ENCODE measurements at regions not wholly inside any gene's neighbourhood (a gene's known extent, or its start where the extent isn't known, plus 50 kb on each side); places are given as distances from the start of the nearest gene placed in this dataset.

DNA sequence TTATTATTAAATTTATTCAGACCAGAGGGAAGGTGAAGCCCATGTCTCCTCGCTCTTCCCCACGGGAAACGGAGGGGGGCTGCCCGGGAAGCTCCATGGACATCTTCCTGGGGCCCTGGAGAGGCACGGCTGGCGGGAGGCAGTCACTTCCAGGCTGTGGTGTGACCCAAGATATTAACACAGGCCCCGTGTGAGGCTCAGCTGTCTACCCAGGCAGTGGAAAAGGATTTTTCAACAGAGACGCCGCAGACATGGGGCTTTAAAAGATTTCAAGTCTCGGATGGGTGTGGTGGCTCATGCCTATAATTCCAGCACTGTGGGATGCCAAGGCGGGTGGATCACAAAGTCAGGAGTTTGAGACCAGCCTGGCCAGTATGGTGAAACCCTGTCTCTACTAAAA lies 117.9 kb downstream of the ERMARD start:
- Mint-ChIP-seq H3K4me1 (no peaks in the 10 kb centered on the region), H3K27me3 (ENCODE audit: low read depth) (peaks cover 11% of the 10 kb centered on the region), H3K4me3 (no peak overlapping the region), H3K9me3 (peaks cover 6% of the 10 kb centered on the region), H3K36me3 (no peaks in the 10 kb centered on the region), H3K27ac (no peak overlapping the region)
- TF ChIP-seq, protein P1, sequence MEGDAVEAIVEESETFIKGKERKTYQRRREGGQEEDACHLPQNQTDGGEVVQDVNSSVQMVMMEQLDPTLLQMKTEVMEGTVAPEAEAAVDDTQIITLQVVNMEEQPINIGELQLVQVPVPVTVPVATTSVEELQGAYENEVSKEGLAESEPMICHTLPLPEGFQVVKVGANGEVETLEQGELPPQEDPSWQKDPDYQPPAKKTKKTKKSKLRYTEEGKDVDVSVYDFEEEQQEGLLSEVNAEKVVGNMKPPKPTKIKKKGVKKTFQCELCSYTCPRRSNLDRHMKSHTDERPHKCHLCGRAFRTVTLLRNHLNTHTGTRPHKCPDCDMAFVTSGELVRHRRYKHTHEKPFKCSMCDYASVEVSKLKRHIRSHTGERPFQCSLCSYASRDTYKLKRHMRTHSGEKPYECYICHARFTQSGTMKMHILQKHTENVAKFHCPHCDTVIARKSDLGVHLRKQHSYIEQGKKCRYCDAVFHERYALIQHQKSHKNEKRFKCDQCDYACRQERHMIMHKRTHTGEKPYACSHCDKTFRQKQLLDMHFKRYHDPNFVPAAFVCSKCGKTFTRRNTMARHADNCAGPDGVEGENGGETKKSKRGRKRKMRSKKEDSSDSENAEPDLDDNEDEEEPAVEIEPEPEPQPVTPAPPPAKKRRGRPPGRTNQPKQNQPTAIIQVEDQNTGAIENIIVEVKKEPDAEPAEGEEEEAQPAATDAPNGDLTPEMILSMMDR (IDR thresholded peaks at IDR 0.05; ENCODE audit: unreplicated experiment): no peak
- DNase-seq (ENCODE audit: low spot score in 2 of 2, unreplicated experiment in 2 of 2): no peak

DNA sequence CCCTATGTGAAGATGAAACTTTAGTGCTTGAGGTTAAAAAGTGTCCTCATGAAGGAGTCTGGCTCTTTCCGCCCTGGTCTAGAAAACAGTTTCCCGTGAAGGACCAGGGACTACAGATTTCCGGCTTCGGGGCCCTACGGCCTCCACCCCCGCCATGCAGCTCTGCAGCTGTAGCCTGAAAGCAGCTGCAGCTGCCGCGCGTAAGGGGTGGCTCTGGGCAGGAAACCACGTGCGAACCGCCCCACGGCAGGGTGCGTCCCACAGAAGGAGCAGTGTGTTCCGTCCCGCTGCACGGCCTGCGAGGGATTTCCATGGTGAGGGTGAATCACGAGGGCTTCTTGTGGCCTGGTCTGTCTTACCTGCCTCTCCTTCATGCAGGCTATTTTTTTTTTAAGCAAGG lies 117.0 kb downstream of the ERMARD start:
- H3K4me1 Mint-ChIP-seq: no peaks in the 10 kb centered on the region
- peaks cover 5% of the 10 kb centered on the region for H3K27me3 Mint-ChIP-seq (ENCODE audit: low read depth)
- H3K9me3 Mint-ChIP-seq: peaks cover 6% of the 10 kb centered on the region
- H3K27ac Mint-ChIP-seq: no peak overlapping the region
- TF ChIP-seq, protein P1 (IDR thresholded peaks at IDR 0.05; ENCODE audit: unreplicated experiment): no peak
- H3K36me3 Mint-ChIP-seq: no peaks in the 10 kb centered on the region
- DNase-seq (ENCODE audit: low spot score in 2 of 2, unreplicated experiment in 2 of 2): peak in 1 of 2 experiments; percentile 26
- no peak overlapping the region for H3K4me3 Mint-ChIP-seq

DNA sequence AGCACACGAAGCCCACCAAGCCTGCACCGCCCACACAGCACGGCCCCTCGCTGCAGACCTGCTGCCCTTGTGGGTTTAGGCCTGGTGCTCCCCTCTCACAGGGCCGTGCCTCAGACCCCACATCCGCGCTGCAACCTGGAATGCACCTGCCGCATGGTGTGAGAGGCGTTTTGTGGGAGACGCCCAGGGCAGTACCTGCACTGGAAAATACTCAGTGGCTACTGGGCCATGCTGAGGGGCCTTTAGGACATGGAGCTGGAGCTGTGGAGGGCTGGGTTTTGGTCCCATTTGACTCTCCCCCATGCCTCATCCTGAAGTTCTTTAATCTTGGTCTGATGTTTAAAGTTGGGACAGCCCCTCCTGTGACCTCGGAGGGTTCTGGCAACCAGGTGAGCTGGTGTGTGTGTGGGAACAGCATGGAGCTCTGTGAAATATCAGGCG lies 116.3 kb downstream of the ERMARD start:
- peak in 1 of 2 experiments; percentile 17 for DNase-seq (ENCODE audit: low spot score in 2 of 2, unreplicated experiment in 2 of 2)
- Mint-ChIP-seq H3K27ac (no peak overlapping the region), H3K36me3 (no peaks in the 10 kb centered on the region), H3K4me3 (no peak overlapping the region), H3K27me3 (ENCODE audit: low read depth) (peaks cover 2% of the 10 kb centered on the region), H3K4me1 (no peaks in the 10 kb centered on the region), H3K9me3 (peaks cover 6% of the 10 kb centered on the region)
- TF ChIP-seq, protein P1 (IDR thresholded peaks at IDR 0.05; ENCODE audit: unreplicated experiment): no peak

DNA sequence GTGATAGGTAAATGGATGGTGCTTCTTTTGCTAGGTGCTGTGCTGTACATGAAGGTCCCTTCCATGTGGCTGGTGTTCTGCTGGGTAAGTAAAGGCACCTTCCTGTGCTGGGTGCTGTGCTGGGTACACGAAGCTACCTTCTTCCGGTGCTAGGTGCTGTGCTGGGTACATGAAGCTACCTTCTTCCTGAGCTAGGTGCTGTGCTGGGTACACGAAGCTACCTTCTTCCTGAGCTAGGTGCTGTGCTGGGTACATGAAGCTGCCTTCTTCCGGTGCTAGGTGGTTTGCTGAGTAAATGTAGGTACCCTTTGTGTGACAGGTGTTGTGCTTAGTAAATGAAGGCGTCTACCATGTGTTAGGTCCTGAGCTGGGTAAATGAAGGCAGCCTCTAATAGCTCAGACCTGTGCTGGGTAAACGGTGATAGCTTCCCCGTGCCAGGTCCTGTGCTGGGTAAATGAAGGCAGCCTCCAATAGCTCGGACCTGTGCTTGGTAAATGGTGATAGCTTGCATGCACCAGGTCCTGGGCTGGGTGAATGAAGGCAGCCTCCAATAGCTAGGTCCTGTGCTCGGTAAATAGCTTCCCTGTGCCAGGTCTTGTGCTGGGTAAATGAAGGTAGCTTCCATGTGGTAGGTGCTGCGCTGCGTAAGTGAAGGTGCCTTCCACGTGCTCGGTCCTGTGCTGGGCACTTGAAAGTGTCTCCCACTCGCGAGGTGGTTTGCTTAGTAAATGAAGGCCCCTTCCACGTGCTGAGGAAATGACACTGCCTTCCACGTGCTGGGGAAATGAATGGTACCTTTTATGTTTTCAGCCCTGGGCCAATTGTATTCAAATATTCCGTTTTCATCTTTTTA lies 115.5 kb downstream of the ERMARD start:
- peak in 1 of 2 experiments; percentile 11 for DNase-seq (ENCODE audit: low spot score in 2 of 2, unreplicated experiment in 2 of 2)
- H3K4me3 Mint-ChIP-seq: no peak overlapping the region
- H3K27ac Mint-ChIP-seq: no peak overlapping the region
- H3K4me1 Mint-ChIP-seq: no peaks in the 10 kb centered on the region
- H3K9me3 Mint-ChIP-seq: peaks cover 6% of the 10 kb centered on the region
- no peaks in the 10 kb centered on the region for H3K36me3 Mint-ChIP-seq
- TF ChIP-seq, protein P1 (IDR thresholded peaks at IDR 0.05; ENCODE audit: unreplicated experiment): no peak
- H3K27me3 Mint-ChIP-seq (ENCODE audit: low read depth): peaks cover 2% of the 10 kb centered on the region

DNA sequence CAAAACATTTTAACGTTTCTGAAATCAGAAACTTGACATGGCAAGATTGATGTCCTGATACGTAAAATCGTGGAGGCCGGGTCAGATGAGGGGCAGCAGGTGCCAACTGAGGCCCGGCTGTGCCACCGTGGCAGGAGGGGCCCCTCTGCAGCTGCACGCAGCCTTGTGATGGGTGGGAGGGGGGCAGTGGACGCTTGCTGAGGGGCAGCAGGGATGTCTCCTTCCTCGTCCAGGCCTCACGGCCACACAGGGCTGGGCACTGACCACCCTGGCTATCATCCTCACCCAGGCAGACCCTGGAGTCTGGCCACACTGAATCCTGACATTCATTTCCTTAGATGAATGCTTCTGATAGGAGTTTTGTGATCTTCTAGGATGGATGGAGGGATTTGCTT lies 114.7 kb downstream of the ERMARD start:
- Mint-ChIP-seq H3K4me1 (no peaks in the 10 kb centered on the region), H3K4me3 (no peak overlapping the region), H3K27ac (no peak overlapping the region), H3K36me3 (no peaks in the 10 kb centered on the region), H3K9me3 (peaks cover 6% of the 10 kb centered on the region), H3K27me3 (ENCODE audit: low read depth) (peaks cover 2% of the 10 kb centered on the region)
- DNase-seq (ENCODE audit: low spot score in 2 of 2, unreplicated experiment in 2 of 2): peak in 1 of 2 experiments; percentile 24
- TF ChIP-seq, protein P1 (IDR thresholded peaks at IDR 0.05; ENCODE audit: unreplicated experiment): no peak
